LNCaP clone FGC (cell line): ENCODE measurements at regions not wholly inside any gene's neighbourhood (a gene's known extent, or its start where the extent isn't known, plus 50 kb on each side); places are given as distances from the start of the nearest gene placed in this dataset.

Experiments
- DNase-seq: peaks from one replicate; pipeline ENCODE4 v3.0.0-alpha.2; 2011; ENCODE audit warnings: low read depth
- H3K4me3 ChIP-seq: 2 replicates; pipeline ENCODE4 v1.5.1; 2011; ENCODE audit warnings: mild to moderate bottlenecking, low read depth, low read length, control low read depth
- CTCF ChIP-seq: IDR thresholded peaks from 2 replicates; pipeline ENCODE4 v1.5.1; 2012; ENCODE audit warnings: mild to moderate bottlenecking; ENCODE audit not compliant: control insufficient read depth, insufficient read depth; ENCODE audit errors: extremely low read depth

- H3K4me3 ChIP-seq: no peak overlapping the region
- no peak for TF ChIP-seq CTCF
- no peak for DNase-seq
Measured at GRCh38 chr13:47299304-47299703, 402.5 kb upstream of the HTR2A start.

DNA sequence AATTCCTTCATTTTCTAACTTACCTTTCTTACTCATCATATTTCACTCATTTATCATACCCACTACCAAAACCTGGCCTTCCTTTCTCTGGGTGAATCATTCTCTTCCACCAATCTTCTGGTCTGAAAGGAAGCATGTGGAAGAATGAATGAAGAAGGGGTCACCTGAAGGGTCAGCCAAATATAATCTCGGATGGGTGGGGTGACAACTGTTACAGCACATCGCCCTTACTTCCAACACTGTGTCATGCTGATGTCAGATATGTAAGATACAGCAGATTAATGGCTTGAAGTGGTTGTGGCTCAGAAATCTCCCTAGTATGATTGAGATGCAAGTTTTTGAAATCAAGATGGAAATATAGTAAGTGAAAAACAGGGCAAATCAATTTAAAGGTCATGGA, 401.7 kb upstream of the HTR2A start:
- no peak for DNase-seq
- TF ChIP-seq CTCF: no peak
- H3K4me3 ChIP-seq: no peak overlapping the region

DNA sequence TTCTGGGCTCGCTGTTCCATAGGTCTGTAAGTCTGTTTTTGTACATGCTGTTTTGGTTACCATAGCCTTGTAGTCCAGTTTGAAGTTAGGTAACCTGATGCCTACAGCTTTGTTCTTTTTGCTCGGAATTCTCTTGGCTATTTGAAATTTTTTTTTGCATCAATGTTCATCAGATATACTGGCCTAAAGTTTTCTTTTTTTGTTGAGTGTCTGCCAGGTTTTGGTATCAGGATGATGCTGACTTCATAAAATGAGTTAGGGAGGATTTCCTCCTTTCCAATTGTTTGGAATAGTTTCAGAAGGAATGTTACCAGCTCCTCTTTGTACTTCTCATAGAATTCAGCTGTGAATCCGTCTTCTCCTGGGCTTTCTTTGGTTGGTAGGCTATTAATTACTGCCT, 397.8 kb upstream of the HTR2A start:
- H3K4me3 ChIP-seq: no peak overlapping the region
- DNase-seq: no peak
- TF ChIP-seq CTCF: no peak

DNA sequence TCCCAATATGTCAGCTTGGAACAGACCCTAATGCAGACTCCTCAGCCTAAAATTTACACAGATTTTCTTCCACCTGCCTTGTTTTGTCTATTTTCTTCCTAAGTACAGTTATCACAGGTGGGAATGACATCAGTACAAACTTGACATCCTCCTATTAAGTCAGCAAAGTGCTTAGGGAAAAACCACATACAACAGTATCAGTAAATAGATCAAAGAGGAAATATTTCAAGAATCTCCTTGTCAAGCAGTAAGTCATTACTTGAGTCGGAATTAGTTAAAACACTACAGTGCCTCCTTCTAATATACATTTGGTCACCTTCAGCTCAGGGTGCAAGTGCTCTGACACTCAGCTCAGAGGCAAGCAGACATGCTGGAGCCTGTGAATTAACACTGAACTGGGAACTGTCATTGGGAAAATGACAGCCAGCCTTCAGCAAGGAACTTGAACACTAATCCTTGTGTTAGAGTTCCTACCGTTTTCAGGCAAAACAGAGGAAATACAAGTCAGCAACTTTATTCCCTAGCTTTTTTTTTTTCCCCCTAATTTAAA, 394.3 kb upstream of the HTR2A start:
- no peak for TF ChIP-seq CTCF
- no peak overlapping the region for H3K4me3 ChIP-seq
- DNase-seq: no peak

DNA sequence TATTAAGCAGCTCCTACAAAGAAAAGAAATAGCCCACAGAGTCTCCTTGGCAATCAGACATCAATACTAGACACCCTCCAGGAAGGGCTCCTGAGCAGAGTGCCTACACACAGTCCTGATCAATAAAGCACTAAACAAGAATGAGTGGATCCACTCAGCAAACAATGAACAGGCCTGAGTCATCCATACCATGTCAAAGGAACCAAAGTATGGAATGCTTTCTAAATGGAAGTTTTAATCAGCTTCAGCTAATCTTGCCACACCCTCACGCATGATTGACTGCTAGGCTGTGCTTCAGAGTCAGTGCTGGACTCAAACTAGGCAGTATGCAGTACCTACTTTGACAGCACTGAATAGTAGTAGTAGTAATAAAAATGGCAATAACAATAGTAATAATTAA, 392.7 kb upstream of the HTR2A start:
- no peak for TF ChIP-seq CTCF
- H3K4me3 ChIP-seq: no peak overlapping the region
- no peak for DNase-seq

GRCh38 chr13:47288546-47288945, 391.7 kb upstream of the HTR2A start:
- DNase-seq: no peak
- no peak for TF ChIP-seq CTCF
- no peak overlapping the region for H3K4me3 ChIP-seq

DNA sequence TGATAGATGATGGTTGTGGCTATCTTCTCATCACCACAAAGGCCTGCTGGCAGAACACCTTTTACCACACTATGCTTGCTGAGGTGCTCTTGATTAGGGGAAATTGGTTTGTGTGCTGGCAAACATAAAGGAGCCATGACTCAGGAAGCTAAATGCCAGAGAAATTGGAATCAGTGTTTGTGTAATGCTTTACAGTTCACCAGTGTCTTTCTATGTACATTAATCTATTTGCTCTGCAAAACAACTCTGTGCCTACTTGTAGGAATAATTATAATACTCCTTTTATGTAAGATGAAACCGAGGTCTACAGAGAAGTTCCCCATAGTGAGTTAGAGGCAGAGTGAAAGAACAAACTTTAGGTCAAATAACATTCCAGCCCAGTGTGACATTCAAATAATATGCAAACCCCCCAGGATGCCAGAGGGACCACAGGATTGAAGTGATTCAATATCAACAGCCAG, 390.5 kb upstream of the HTR2A start:
- TF ChIP-seq CTCF: no peak
- no peak for DNase-seq
- no peak overlapping the region for H3K4me3 ChIP-seq
